ENCODE measurements at regions not wholly inside any gene's neighbourhood (a gene's known extent, or its start where the extent isn't known, plus 50 kb on each side); places are given as distances from the start of the nearest gene placed in this dataset.

DNA sequence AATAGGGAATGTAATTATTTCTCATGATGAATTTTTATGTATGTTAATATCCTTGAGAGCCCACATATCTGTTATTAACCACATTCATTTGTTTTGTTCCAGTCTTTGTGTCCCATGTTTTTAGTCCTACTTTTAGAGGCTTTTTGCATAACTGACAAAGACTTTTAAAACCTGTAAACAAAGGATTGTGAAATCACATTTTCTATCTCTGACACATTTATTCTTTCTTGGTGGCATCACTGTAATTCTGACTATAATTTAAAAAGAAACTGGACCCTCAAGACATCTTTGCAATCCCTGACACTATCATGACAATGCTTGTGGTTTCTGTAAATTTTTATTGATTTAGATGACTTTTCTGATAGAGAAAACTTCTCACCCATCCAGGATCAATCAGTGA lies 313.1 kb downstream of the SIPA1L2 start:
- TF ChIP-seq, protein P1, sequence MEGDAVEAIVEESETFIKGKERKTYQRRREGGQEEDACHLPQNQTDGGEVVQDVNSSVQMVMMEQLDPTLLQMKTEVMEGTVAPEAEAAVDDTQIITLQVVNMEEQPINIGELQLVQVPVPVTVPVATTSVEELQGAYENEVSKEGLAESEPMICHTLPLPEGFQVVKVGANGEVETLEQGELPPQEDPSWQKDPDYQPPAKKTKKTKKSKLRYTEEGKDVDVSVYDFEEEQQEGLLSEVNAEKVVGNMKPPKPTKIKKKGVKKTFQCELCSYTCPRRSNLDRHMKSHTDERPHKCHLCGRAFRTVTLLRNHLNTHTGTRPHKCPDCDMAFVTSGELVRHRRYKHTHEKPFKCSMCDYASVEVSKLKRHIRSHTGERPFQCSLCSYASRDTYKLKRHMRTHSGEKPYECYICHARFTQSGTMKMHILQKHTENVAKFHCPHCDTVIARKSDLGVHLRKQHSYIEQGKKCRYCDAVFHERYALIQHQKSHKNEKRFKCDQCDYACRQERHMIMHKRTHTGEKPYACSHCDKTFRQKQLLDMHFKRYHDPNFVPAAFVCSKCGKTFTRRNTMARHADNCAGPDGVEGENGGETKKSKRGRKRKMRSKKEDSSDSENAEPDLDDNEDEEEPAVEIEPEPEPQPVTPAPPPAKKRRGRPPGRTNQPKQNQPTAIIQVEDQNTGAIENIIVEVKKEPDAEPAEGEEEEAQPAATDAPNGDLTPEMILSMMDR (IDR thresholded peaks at IDR 0.05 in 2 of 3, conservative IDR thresholded peaks at IDR 0.05 in 1 of 3; ENCODE audit: insufficient read depth in 2 of 3, low read depth in 1 of 3, low read length in 3 of 3) = no peak
- TF ChIP-seq, protein P2, sequence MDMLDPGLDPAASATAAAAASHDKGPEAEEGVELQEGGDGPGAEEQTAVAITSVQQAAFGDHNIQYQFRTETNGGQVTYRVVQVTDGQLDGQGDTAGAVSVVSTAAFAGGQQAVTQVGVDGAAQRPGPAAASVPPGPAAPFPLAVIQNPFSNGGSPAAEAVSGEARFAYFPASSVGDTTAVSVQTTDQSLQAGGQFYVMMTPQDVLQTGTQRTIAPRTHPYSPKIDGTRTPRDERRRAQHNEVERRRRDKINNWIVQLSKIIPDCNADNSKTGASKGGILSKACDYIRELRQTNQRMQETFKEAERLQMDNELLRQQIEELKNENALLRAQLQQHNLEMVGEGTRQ (CRISPR knock-in tag; IDR thresholded peaks at IDR 0.05) = no peak
- TF ChIP-seq SP2 (IDR thresholded peaks at IDR 0.05; ENCODE audit: extremely low read depth, low read depth, low read length, poor library complexity, severe bottlenecking) (no peak), POLR2AphosphoS2 (IDR thresholded peaks at IDR 0.05; ENCODE audit: low read length) (no peak), ZNF140 (CRISPR knock-in tag; IDR thresholded peaks at IDR 0.05) (no peak), ZBTB7A (IDR thresholded peaks at IDR 0.05; ENCODE audit: borderline replicate concordance, control insufficient read depth, low read depth, low read length) (no peak), ZNF124 (CRISPR knock-in tag; IDR thresholded peaks at IDR 0.05) (no peak)

Measured in K562 (cell line).